ENCODE measurements at regions not wholly inside any gene's neighbourhood (a gene's known extent, or its start where the extent isn't known, plus 50 kb on each side); places are given as distances from the start of the nearest gene placed in this dataset.

DNA sequence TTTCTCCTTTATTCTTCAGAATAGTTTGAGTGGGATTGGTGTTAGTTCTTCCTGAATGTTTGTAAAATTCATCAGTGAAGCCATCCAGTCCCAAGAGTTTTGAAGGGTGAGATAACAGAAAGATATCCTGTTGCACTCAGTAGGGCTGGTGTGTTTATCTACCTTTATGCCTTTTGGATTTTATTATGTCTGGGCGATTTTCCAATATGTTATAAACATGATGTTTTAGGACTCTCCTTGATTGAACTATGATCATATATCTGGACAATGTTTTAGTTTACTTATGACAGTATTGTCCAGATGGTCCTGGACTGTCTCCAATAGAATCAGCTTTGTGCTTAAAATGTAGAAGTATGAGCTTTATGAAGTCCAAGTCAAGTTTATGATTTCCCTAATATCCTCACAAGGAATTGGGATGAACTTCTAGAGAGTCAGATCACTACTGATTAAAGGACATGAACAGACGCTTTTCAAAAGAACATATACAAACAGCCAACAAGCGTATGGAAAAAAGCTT is 77.6 kb upstream of the ITM2A start:
- H3K4me1 ChIP-seq = no peaks in the 10 kb centered on the region
- H3K27me3 ChIP-seq = no peaks in the 10 kb centered on the region
- no peak overlapping the region for H3K27ac ChIP-seq
- TF ChIP-seq POLR2A (IDR thresholded peaks at IDR 0.05) (no peak), CTCF (IDR thresholded peaks at IDR 0.05) (no peak)
- H3K36me3 ChIP-seq = no peaks in the 10 kb centered on the region
- H3K9me3 ChIP-seq = no peaks in the 10 kb centered on the region
- DNase-seq = no peak
- H3K4me3 ChIP-seq = no peak overlapping the region

DNA sequence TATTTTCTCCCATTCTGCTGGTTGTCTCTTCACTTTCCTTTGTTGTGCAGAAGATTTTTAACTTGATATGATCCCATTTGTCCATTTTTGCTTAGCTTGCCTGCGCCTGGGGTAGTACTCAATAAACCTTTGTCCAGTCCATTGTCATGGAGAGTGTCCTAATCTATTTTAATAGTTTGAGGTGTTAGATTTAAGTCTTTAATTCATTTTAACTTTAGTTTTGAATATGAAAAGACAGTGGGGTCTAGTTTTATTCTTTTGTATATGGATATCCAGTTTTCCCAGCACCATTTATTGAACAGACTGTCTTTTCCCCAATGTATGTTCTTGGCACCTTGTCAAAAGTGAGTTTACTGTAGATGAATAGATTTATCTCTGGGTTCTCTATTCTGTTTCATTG is 76.0 kb upstream of the ITM2A start:
- Histone ChIP-seq H3K27me3 (no peaks in the 10 kb centered on the region), H3K9me3 (no peaks in the 10 kb centered on the region), H3K4me1 (no peaks in the 10 kb centered on the region), H3K27ac (no peak overlapping the region), H3K4me3 (no peak overlapping the region), H3K36me3 (no peaks in the 10 kb centered on the region)
- DNase-seq = no peak
- TF ChIP-seq CTCF (IDR thresholded peaks at IDR 0.05) = no peak
- TF ChIP-seq POLR2A (IDR thresholded peaks at IDR 0.05) = no peak

- no peaks in the 10 kb centered on the region for H3K4me1 ChIP-seq
- DNase-seq = no peak
- TF ChIP-seq POLR2A (IDR thresholded peaks at IDR 0.05) (no peak), CTCF (IDR thresholded peaks at IDR 0.05) (no peak)
- no peaks in the 10 kb centered on the region for H3K9me3 ChIP-seq
- H3K27ac ChIP-seq = no peak overlapping the region
- H3K27me3 ChIP-seq = no peaks in the 10 kb centered on the region
- no peak overlapping the region for H3K4me3 ChIP-seq
- H3K36me3 ChIP-seq = no peaks in the 10 kb centered on the region
These were observed 73.2 kb upstream of the ITM2A start for GRCh38 chrX:79440336-79440735.

All from Peyer's patch (tissue), 4 donors.